ENCODE measurements at regions not wholly inside any gene's neighbourhood (a gene's known extent, or its start where the extent isn't known, plus 50 kb on each side); places are given as distances from the start of the nearest gene placed in this dataset.

DNA sequence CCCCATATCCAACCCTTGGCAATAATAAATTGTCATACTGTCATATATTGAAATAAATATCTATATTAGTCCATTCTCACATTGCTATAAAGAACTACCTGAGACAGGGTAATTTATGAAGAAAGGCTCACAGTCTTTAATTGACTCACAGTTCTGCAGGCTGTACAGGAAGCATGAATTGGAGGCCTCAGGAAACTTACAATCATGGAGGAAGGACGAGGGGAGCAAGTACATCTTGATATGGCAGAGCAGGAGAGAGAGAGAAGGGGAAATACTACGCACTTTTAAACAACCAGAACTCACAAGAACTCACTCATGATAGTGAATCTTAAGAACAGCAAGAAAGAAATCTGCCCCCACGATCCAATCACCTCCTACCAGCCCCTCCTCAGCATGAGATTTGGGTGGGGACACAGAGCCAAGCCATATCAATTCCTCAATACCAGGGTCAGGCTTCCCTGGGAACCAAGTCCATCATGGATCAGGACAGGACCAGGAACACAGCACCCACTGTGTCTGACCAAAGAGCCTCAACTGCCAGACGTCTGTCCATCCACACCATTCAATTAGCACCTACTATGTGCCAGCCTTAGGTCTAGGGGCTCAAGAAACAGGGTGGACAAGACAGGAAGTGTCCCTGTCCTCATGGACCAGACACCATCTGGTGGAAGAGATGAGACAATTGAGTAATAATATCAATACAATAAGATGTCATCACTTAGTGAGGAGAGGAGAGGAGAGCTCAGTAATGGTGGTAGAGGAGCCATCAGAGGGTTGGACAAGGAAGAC is 56.9 kb upstream of the TOP3B start:
- no peak for TF ChIP-seq POLR2A (IDR thresholded peaks at IDR 0.05)
- TF ChIP-seq CTCF (IDR thresholded peaks at IDR 0.05): no peak
